Suprapubic skin (tissue), 4 donors: ENCODE measurements at regions not wholly inside any gene's neighbourhood (a gene's known extent, or its start where the extent isn't known, plus 50 kb on each side); places are given as distances from the start of the nearest gene placed in this dataset.

ENCODE experiments used
- POLR2A ChIP-seq, 2 donors: fragments of 450-650 bp; IDR thresholded peaks; one replicate each; pipeline ENCODE4 v1.6.1; 2017; ENCODE audit warnings: antibody characterized with exemption in 2 of 2, mild to moderate bottlenecking in 2 of 2, moderate library complexity in 2 of 2
- POLR2AphosphoS5 ChIP-seq, 3 donors: sonication (generic); formaldehyde crosslinking; IDR thresholded peaks; one replicate each; pipeline ENCODE4 v1.6.1; 2017; ENCODE audit warnings: antibody characterized with exemption in 3 of 3

DNA sequence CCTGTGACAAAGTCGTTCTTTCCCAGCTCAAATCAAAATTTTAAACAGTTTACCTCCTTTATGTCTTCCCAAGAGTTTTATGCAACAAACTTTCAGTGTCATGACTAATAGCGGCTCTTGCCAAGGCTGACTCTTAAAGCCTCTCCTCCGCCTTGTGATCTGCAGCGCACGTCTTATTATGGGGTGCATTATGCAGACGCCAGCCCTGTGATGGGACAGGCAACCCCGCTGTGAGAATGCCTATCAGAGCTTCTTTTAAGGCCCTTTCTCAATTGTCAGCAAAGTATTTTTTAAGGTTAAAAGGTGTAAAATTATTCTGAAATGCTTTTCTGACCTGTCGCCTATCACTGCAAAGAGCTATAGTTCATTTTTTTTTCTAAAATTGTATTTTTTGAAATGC lies 152.8 kb downstream of the SOX1 start:
- no peak for TF ChIP-seq POLR2A (IDR thresholded peaks at IDR 0.05)
- TF ChIP-seq POLR2AphosphoS5 (IDR thresholded peaks at IDR 0.05), result no peak
